RWPE1 (cell line): ENCODE measurements at regions not wholly inside any gene's neighbourhood (a gene's known extent, or its start where the extent isn't known, plus 50 kb on each side); places are given as distances from the start of the nearest gene placed in this dataset.

Experiments
- CTCF ChIA-PET: fragments of 350-600 bp; sonication (Branson Sonifier 250); formaldehyde crosslinking; extraction: SDS; loops from one replicate; lab custom pipeline; 2021; lab: Yijun Ruan, JAX
- POLR2A ChIA-PET: fragments of 400-600 bp; formaldehyde crosslinking; extraction: SDS; loops from one replicate; lab custom pipeline; 2020; ENCODE audit warnings: antibody characterized with exemption; ENCODE audit not compliant: low non-redundant PET; lab: Yijun Ruan, JAX
- DNase-seq: peaks from one replicate; pipeline ENCODE4 v3.0.0; 2012; ENCODE audit warnings: low spot score
- H3K27ac ChIP-seq: fragments of 450-650 bp; 2 replicates; pipeline ENCODE4 v1.5.1; 2017
- CTCF ChIP-seq: fragments of 450-650 bp; conservative IDR thresholded peaks from 2 replicates; pipeline ENCODE4 v1.5.1; 2017; ENCODE audit warnings: low read depth, mild to moderate bottlenecking

- no peak for DNase-seq
- H3K27ac ChIP-seq, result no peak overlapping the region
- ChIA-PET POLR2A (no interaction called here), CTCF (no interaction called here)
- no peak for TF ChIP-seq CTCF
Measured at GRCh38 chr20:21826976-21827375, 121.5 kb downstream of the PAX1 start.

GRCh38 chr20:21821358-21821757, 115.9 kb downstream of the PAX1 start:
- H3K27ac ChIP-seq, result no peak overlapping the region
- no peak for DNase-seq
- ChIA-PET POLR2A (no interaction called here), CTCF (interaction anchor here (0.6 kb wide), 1 partner anchor 1390 kb away, joined by 3 read pairs; no protein-coding TSS in a partner anchor)
- TF ChIP-seq CTCF, result no peak

GRCh38 chr20:21820688-21821087, 115.2 kb downstream of the PAX1 start:
- no peak for TF ChIP-seq CTCF
- no peak overlapping the region for H3K27ac ChIP-seq
- ChIA-PET CTCF (no interaction called here), POLR2A (no interaction called here)
- no peak for DNase-seq

GRCh38 chr20:21820045-21820444, 114.6 kb downstream of the PAX1 start:
- TF ChIP-seq CTCF, result no peak
- H3K27ac ChIP-seq, result no peak overlapping the region
- DNase-seq, result no peak
- ChIA-PET POLR2A (no interaction called here), CTCF (no interaction called here)

- H3K27ac ChIP-seq, result no peak overlapping the region
- no peak for DNase-seq
- CTCF ChIA-PET, result no interaction called here
- TF ChIP-seq CTCF, result no peak
- POLR2A ChIA-PET, result no interaction called here
Measured at GRCh38 chr20:21812379-21812778, 106.9 kb downstream of the PAX1 start.

GRCh38 chr20:21809961-21810523, 104.6 kb downstream of the PAX1 start:
- CTCF ChIA-PET, result interaction anchor here (0.7 kb wide), 1 partner anchor 105 kb away, joined by 4 read pairs; no protein-coding TSS in a partner anchor
- no peak overlapping the region for H3K27ac ChIP-seq
- DNase-seq, result no peak
- POLR2A ChIA-PET, result no interaction called here
- TF ChIP-seq CTCF, result no peak
